AG09309 (cell line): ENCODE measurements at regions not wholly inside any gene's neighbourhood (a gene's known extent, or its start where the extent isn't known, plus 50 kb on each side); places are given as distances from the start of the nearest gene placed in this dataset.

Source experiments
- DNase-seq: peaks from one replicate; pipeline ENCODE4 v3.0.0-alpha.2; 2010; ENCODE audit warnings: low read depth
- H3K4me3 ChIP-seq: 2 replicates; pipeline ENCODE4 v1.5.1; 2011; ENCODE audit warnings: mild to moderate bottlenecking, low read depth, low read length, moderate library complexity; ENCODE audit not compliant: control insufficient read depth
- CTCF ChIP-seq: IDR thresholded peaks from 2 replicates; pipeline ENCODE4 v1.5.1; 2011; ENCODE audit warnings: mild to moderate bottlenecking, low read depth, low read length, inconsistent platforms; ENCODE audit not compliant: insufficient read depth, control insufficient read depth; ENCODE audit errors: missing control alignments

GRCh38 chr15:98476559-98476958 lies 171.8 kb upstream of the IGF1R start:
- DNase-seq, result no peak
- no peak overlapping the region for H3K4me3 ChIP-seq

GRCh38 chr15:98480844-98481243 lies 167.5 kb upstream of the IGF1R start:
- no peak for TF ChIP-seq CTCF
- H3K4me3 ChIP-seq, result no peak overlapping the region
- DNase-seq, result no peak

More at GRCh38 chr15:98476559-98476958, 171.8 kb upstream of the IGF1R start:
- no peak for TF ChIP-seq CTCF

GRCh38 chr15:98483575-98484130 lies 164.7 kb upstream of the IGF1R start:
- TF ChIP-seq CTCF, result no peak
- DNase-seq, result no peak

GRCh38 chr15:98484914-98485313 lies 163.4 kb upstream of the IGF1R start:
- no peak for DNase-seq
- no peak overlapping the region for H3K4me3 ChIP-seq
- TF ChIP-seq CTCF, result no peak

More at GRCh38 chr15:98483575-98484130, 164.7 kb upstream of the IGF1R start:
- H3K4me3 ChIP-seq, result no peak overlapping the region

GRCh38 chr15:98485451-98485850 lies 162.9 kb upstream of the IGF1R start:
- no peak for TF ChIP-seq CTCF
- DNase-seq, result no peak
- H3K4me3 ChIP-seq, result no peak overlapping the region

- DNase-seq, result no peak
Measured at GRCh38 chr15:98493966-98494511, 154.3 kb upstream of the IGF1R start.

More at GRCh38 chr15:98493966-98494511, 154.3 kb upstream of the IGF1R start:
- no peak for TF ChIP-seq CTCF
- H3K4me3 ChIP-seq, result no peak overlapping the region
